IMR-90 (cell line): ENCODE measurements at regions not wholly inside any gene's neighbourhood (a gene's known extent, or its start where the extent isn't known, plus 50 kb on each side); places are given as distances from the start of the nearest gene placed in this dataset.

ENCODE experiments used
- ATAC-seq: fragments of 200-7000 bp; cut with Tn5 transposase; 2 replicates; pipeline ENCODE4 v1.9.1; 2020; ENCODE audit warnings: low read depth, mild to moderate bottlenecking, moderate library complexity
- BruUV-seq: library from RNA; stranded (reverse); fragments of 400-500 nt; replicated peaks from 2 replicates; lab custom pipeline; 2021; lab: Mats Ljungman, UMichigan
- CTCF ChIA-PET: fragments of 300-600 bp; formaldehyde crosslinking; extraction: SDS; loops from one replicate; lab custom pipeline; 2021; ENCODE audit warnings: antibody characterized with exemption; lab: Yijun Ruan, JAX
- POLR2A ChIA-PET: fragments of 300-600 bp; sonication (Branson Sonifier 250); formaldehyde crosslinking; loops from one replicate; lab custom pipeline; 2022; ENCODE audit warnings: antibody characterized with exemption; ENCODE audit not compliant: unreplicated experiment; lab: Charles Lee
- DNase-seq: peaks from one replicate; pipeline ENCODE4 v3.0.0; 2013
- H2AFZ ChIP-seq: replicated peaks from 2 replicates; pipeline ENCODE3; 2013; ENCODE audit warnings: low read length, mild to moderate bottlenecking; ENCODE audit not compliant: poor library complexity
- H2AK5ac ChIP-seq: 2 replicates; pipeline ENCODE4 v1.6.1; 2013; ENCODE audit warnings: low read depth, low read length, inconsistent platforms
- H2AK9ac ChIP-seq: replicated peaks from 2 replicates; pipeline ENCODE3; 2013; ENCODE audit warnings: mild to moderate bottlenecking, low read depth, low read length, moderate library complexity; ENCODE audit not compliant: poor library complexity
- H2BK120ac ChIP-seq: 2 replicates; pipeline ENCODE4 v1.6.1; 2013; ENCODE audit warnings: low read depth, low read length, inconsistent platforms
- H2BK15ac ChIP-seq: 3 replicates; pipeline ENCODE4 v1.6.1; 2013; ENCODE audit warnings: low read depth, low read length, inconsistent platforms
- H2BK20ac ChIP-seq: 2 replicates; pipeline ENCODE4 v1.6.1; 2013; ENCODE audit warnings: low read depth, mild to moderate bottlenecking, inconsistent platforms, low read length, moderate library complexity
- H2BK5ac ChIP-seq: 2 replicates; pipeline ENCODE4 v1.6.1; 2013; ENCODE audit warnings: mild to moderate bottlenecking, low read depth, low read length, inconsistent platforms; ENCODE audit not compliant: poor library complexity, severe bottlenecking
- H3K14ac ChIP-seq: replicated peaks from 2 replicates; pipeline ENCODE4 v1.6.1; 2013; ENCODE audit warnings: low read depth, low read length, inconsistent platforms
- H3K18ac ChIP-seq: 2 replicates; pipeline ENCODE4 v1.6.1; 2013; ENCODE audit warnings: low read depth, low read length, control low read depth
- H3K23ac ChIP-seq: 2 replicates; pipeline ENCODE4 v1.6.1; 2013; ENCODE audit warnings: low read depth, low read length, inconsistent platforms
- H3K27ac ChIP-seq: 2 replicates; pipeline ENCODE4 v1.5.1; 2013; ENCODE audit warnings: mild to moderate bottlenecking, control low read depth, low read length; ENCODE audit not compliant: insufficient read depth
- H3K27me3 ChIP-seq: 2 replicates; pipeline ENCODE4 v1.6.1; 2013; ENCODE audit warnings: low read length; ENCODE audit not compliant: control insufficient read depth, insufficient read depth
- H3K36me3 ChIP-seq: 2 replicates; pipeline ENCODE4 v1.6.1; 2013; ENCODE audit warnings: low read length, mixed read lengths; ENCODE audit not compliant: control insufficient read depth, insufficient read depth
- H3K4ac ChIP-seq: 2 replicates; pipeline ENCODE4 v1.6.1; 2013; ENCODE audit warnings: low read depth, low read length, inconsistent platforms
- H3K4me1 ChIP-seq: 2 replicates; pipeline ENCODE4 v1.6.1; 2013; ENCODE audit warnings: low read length, mixed read lengths; ENCODE audit not compliant: control insufficient read depth, insufficient read depth
- H3K4me2 ChIP-seq: 2 replicates; pipeline ENCODE4 v1.6.1; 2013; ENCODE audit warnings: low read depth, mild to moderate bottlenecking, control low read depth, low read length, moderate library complexity
- H3K4me3 ChIP-seq: 2 replicates; pipeline ENCODE4 v1.5.1; 2013; ENCODE audit warnings: low read depth, mild to moderate bottlenecking, control low read depth, low read length, moderate library complexity; ENCODE audit not compliant: insufficient read depth
- H3K56ac ChIP-seq: 2 replicates; pipeline ENCODE4 v1.6.1; 2013; ENCODE audit warnings: low read length, inconsistent platforms; ENCODE audit not compliant: insufficient read depth; ENCODE audit errors: extremely low read depth
- H3K79me1 ChIP-seq, 2 experiments: 2 replicates each; pipeline ENCODE4 v1.6.1; 2013; ENCODE audit warnings: low read length in 2 of 2, inconsistent platforms in 1 of 2, low read depth in 1 of 2
- H3K9ac ChIP-seq: 2 replicates; pipeline ENCODE4 v1.6.1; 2013; ENCODE audit warnings: low read depth, low read length, control low read depth
- H3K9me1 ChIP-seq: 2 replicates; pipeline ENCODE4 v1.6.1; 2013; ENCODE audit warnings: low read length, inconsistent platforms; ENCODE audit not compliant: insufficient read depth
- H3K9me3 ChIP-seq: 2 replicates; pipeline ENCODE4 v1.6.1; 2013; ENCODE audit warnings: low read length; ENCODE audit not compliant: control insufficient read depth, insufficient read depth
- H4K20me1 ChIP-seq: 2 replicates; pipeline ENCODE4 v1.6.1; 2013; ENCODE audit warnings: low read length, inconsistent platforms; ENCODE audit not compliant: insufficient read depth
- H4K5ac ChIP-seq: 2 replicates; pipeline ENCODE4 v1.6.1; 2013; ENCODE audit warnings: mild to moderate bottlenecking, low read depth, low read length, control low read depth
- H4K8ac ChIP-seq, 2 experiments: 2 replicates each; pipeline ENCODE4 v1.6.1; 2013; ENCODE audit warnings: low read depth in 2 of 2, low read length in 2 of 2, control low read depth in 1 of 2, inconsistent platforms in 1 of 2
- H4K91ac ChIP-seq: 2 replicates; pipeline ENCODE4 v1.6.1; 2013; ENCODE audit warnings: low read depth, low read length, inconsistent platforms; ENCODE audit not compliant: insufficient read depth
- CTCF ChIP-seq: conservative IDR thresholded peaks from 2 replicates; pipeline ENCODE4 v1.5.1; 2012; ENCODE audit warnings: mild to moderate bottlenecking, low read depth, low read length, improper control_type of control experiment
- NFE2L2 ChIP-seq: fragments of 150-350 bp; IDR thresholded peaks from 2 replicates; pipeline ENCODE4 v1.6.1; 2016; ENCODE audit warnings: low read depth, mild to moderate bottlenecking, low read length
- WGBS, 2 experiments: methylation state at CpG; one replicate each; pipeline versions ENCODE4 v1.1.5 to v1.1.7; 2013; ENCODE audit warnings: missing lambda C conversion rate in 2 of 2; ENCODE audit not compliant: insufficient read length in 1 of 2; ENCODE audit errors: extremely low coverage in 2 of 2; 5-methylcytosine and 5-hydroxymethylcytosine counted together
- dilution Hi-C: fragments of 300-500 bp; cut with HindIII; formaldehyde crosslinking; loops from one replicate; pipeline ENCODE4 v1.14.3; 2018; ENCODE audit warnings: low sequenced_read_pairs; ENCODE audit not compliant: unreplicated experiment
- in situ Hi-C: fragments of 300-500 bp; cut with MboI; formaldehyde crosslinking; loops from 3 replicates; pipeline ENCODE4 v1.14.3; 2019; ENCODE audit warnings: low sequenced_read_pairs, inconsistent platforms, mixed read lengths
- intact Hi-C: fragments of 100-400 bp; cut with micrococcal nuclease; formaldehyde crosslinking; loops from 2 replicates; pipeline ENCODE4 v1.10.0; 2022

GRCh38 chr2:57397550-57398360 is 648.9 kb upstream of the VRK2 start:
- Histone ChIP-seq H2BK120ac (no peak overlapping the region), H3K4ac (no peak overlapping the region), H3K9me1 (no peaks in the 10 kb centered on the region), H3K27ac (no peak overlapping the region), H4K20me1 (no peaks in the 10 kb centered on the region), H4K5ac (no peak overlapping the region), H3K4me3 (no peak overlapping the region), H3K9me3 (peaks cover 26% of the 10 kb centered on the region), H2BK20ac (no peak overlapping the region), H2AFZ (no peak overlapping the region), H3K4me2 (no peak overlapping the region), H4K8ac (no peak overlapping the region), H2BK15ac (no peak overlapping the region), H3K36me3 (no peaks in the 10 kb centered on the region), H3K27me3 (no peaks in the 10 kb centered on the region), H3K23ac (no peak overlapping the region), H3K9ac (no peak overlapping the region), H2AK9ac (no peak overlapping the region), H3K56ac (no peak overlapping the region), H2AK5ac (no peak overlapping the region), H3K79me1 (no peaks in the 10 kb centered on the region), H3K4me1 (no peaks in the 10 kb centered on the region), H3K14ac (no peak overlapping the region), H4K91ac (no peak overlapping the region), H3K18ac (no peak overlapping the region), H2BK5ac (no peak overlapping the region)
- CTCF ChIA-PET, result no interaction called here
- DNase-seq (no peak), ATAC-seq (no peak)
- dilution Hi-C loops (no loop called here), in situ Hi-C loops (no loop called here), intact Hi-C loops (no loop called here)
- POLR2A ChIA-PET, result no interaction called here
- TF ChIP-seq CTCF (no peak), NFE2L2 (no peak)
- WGBS, 2 experiments, result 70% methylated on average over 4 of the region's 20 CpGs; no CpG with 5 or more reads in 1 of the 2 experiments
- BruUV-seq, result no TSS peak
